ENCODE measurements at regions not wholly inside any gene's neighbourhood (a gene's known extent, or its start where the extent isn't known, plus 50 kb on each side); places are given as distances from the start of the nearest gene placed in this dataset.

- no peak for TF ChIP-seq CSRNP3 (CRISPR knock-in tag; IDR thresholded peaks at IDR 0.05)
- TF ChIP-seq RARB (CRISPR knock-in tag; IDR thresholded peaks at IDR 0.05): no peak
- no peak for TF ChIP-seq ESRRG (CRISPR knock-in tag; IDR thresholded peaks at IDR 0.05)
- TF ChIP-seq ZNF565 (CRISPR knock-in tag; conservative IDR thresholded peaks at IDR 0.05; ENCODE audit: low read depth): no peak
These were observed 106.4 kb upstream of the GSC start (continued) for GRCh38 chr14:94876306-94876705.

- ATAC-seq: no peak
- TF ChIP-seq, protein P1, sequence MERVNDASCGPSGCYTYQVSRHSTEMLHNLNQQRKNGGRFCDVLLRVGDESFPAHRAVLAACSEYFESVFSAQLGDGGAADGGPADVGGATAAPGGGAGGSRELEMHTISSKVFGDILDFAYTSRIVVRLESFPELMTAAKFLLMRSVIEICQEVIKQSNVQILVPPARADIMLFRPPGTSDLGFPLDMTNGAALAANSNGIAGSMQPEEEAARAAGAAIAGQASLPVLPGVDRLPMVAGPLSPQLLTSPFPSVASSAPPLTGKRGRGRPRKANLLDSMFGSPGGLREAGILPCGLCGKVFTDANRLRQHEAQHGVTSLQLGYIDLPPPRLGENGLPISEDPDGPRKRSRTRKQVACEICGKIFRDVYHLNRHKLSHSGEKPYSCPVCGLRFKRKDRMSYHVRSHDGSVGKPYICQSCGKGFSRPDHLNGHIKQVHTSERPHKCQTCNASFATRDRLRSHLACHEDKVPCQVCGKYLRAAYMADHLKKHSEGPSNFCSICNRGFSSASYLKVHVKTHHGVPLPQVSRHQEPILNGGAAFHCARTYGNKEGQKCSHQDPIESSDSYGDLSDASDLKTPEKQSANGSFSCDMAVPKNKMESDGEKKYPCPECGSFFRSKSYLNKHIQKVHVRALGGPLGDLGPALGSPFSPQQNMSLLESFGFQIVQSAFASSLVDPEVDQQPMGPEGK (CRISPR knock-in tag; IDR thresholded peaks at IDR 0.05; ENCODE audit: borderline replicate concordance): no peak
- no peak for TF ChIP-seq ZFP30 (CRISPR knock-in tag; IDR thresholded peaks at IDR 0.05)
- TF ChIP-seq CSRNP3 (CRISPR knock-in tag; IDR thresholded peaks at IDR 0.05): no peak
- TF ChIP-seq CSDC2 (CRISPR knock-in tag; IDR thresholded peaks at IDR 0.05): no peak
- no peak for TF ChIP-seq TOX (CRISPR knock-in tag; IDR thresholded peaks at IDR 0.05; ENCODE audit: borderline replicate concordance)
- no peak for TF ChIP-seq ARNTL (CRISPR knock-in tag; IDR thresholded peaks at IDR 0.05; ENCODE audit: borderline replicate concordance, low read depth)
- TF ChIP-seq ZFP3 (CRISPR knock-in tag; IDR thresholded peaks at IDR 0.05): no peak
- TF ChIP-seq TSHZ2 (CRISPR knock-in tag; IDR thresholded peaks at IDR 0.05): no peak
- no peak for TF ChIP-seq RARB (CRISPR knock-in tag; IDR thresholded peaks at IDR 0.05)
- no peak for TF ChIP-seq ZC3H10 (CRISPR knock-in tag; IDR thresholded peaks at IDR 0.05)
- no peak for TF ChIP-seq GLIS3 (CRISPR knock-in tag; IDR thresholded peaks at IDR 0.05)
These were observed 105.3 kb upstream of the GSC start for GRCh38 chr14:94875256-94875655.

DNA sequence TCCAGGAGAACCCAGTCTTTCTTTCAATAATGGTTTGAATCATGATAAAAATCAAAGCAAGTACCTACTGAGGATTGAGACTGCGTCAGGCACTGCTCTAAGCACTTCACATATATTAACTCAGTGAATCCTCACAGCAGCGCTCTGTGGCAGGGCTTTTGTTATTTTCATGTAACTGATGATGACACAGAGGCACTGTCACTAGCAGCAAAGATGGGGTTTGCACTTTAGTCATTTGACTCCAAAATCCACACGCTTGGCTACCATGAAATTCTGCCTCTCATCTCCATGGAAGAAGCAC lies 98.8 kb upstream of the GSC start:
- no peak for TF ChIP-seq ZFP30 (CRISPR knock-in tag; IDR thresholded peaks at IDR 0.05)
- TF ChIP-seq SNAI2 (CRISPR knock-in tag; IDR thresholded peaks at IDR 0.05): no peak
- TF ChIP-seq ISL1 (CRISPR knock-in tag; IDR thresholded peaks at IDR 0.05): no peak
- no peak for TF ChIP-seq RARB (CRISPR knock-in tag; IDR thresholded peaks at IDR 0.05)
- TF ChIP-seq ZNF8 (CRISPR knock-in tag; IDR thresholded peaks at IDR 0.05): no peak
- no peak for TF ChIP-seq TCF4 (CRISPR knock-in tag; IDR thresholded peaks at IDR 0.05; ENCODE audit: borderline replicate concordance)
- no peak for TF ChIP-seq ZNF565 (CRISPR knock-in tag; conservative IDR thresholded peaks at IDR 0.05; ENCODE audit: low read depth)
- TF ChIP-seq, protein P1 (CRISPR knock-in tag; IDR thresholded peaks at IDR 0.05; ENCODE audit: borderline replicate concordance): no peak

GRCh38 chr14:94867946-94868771 lies 98.2 kb upstream of the GSC start:
- TF ChIP-seq ZFP3 (CRISPR knock-in tag; IDR thresholded peaks at IDR 0.05) (no peak), ISL1 (CRISPR knock-in tag; IDR thresholded peaks at IDR 0.05) (peak; percentile 50; the same call in 1 of the 2 replicates), ZC3H10 (CRISPR knock-in tag; IDR thresholded peaks at IDR 0.05) (no peak)
- peak; percentile 85 for ATAC-seq

More for the DNA sequence above, 98.8 kb upstream of the GSC start:
- ATAC-seq: no peak; the same call in 2 of the 3 replicates
